ENCODE measurements at regions not wholly inside any gene's neighbourhood (a gene's known extent, or its start where the extent isn't known, plus 50 kb on each side); places are given as distances from the start of the nearest gene placed in this dataset.

GRCh38 chr13:81551036-81551435 is 1210.1 kb upstream of the SPRY2 start:
- TF ChIP-seq, protein P1, sequence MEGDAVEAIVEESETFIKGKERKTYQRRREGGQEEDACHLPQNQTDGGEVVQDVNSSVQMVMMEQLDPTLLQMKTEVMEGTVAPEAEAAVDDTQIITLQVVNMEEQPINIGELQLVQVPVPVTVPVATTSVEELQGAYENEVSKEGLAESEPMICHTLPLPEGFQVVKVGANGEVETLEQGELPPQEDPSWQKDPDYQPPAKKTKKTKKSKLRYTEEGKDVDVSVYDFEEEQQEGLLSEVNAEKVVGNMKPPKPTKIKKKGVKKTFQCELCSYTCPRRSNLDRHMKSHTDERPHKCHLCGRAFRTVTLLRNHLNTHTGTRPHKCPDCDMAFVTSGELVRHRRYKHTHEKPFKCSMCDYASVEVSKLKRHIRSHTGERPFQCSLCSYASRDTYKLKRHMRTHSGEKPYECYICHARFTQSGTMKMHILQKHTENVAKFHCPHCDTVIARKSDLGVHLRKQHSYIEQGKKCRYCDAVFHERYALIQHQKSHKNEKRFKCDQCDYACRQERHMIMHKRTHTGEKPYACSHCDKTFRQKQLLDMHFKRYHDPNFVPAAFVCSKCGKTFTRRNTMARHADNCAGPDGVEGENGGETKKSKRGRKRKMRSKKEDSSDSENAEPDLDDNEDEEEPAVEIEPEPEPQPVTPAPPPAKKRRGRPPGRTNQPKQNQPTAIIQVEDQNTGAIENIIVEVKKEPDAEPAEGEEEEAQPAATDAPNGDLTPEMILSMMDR (IDR thresholded peaks at IDR 0.05): no peak
- TF ChIP-seq, protein P2, sequence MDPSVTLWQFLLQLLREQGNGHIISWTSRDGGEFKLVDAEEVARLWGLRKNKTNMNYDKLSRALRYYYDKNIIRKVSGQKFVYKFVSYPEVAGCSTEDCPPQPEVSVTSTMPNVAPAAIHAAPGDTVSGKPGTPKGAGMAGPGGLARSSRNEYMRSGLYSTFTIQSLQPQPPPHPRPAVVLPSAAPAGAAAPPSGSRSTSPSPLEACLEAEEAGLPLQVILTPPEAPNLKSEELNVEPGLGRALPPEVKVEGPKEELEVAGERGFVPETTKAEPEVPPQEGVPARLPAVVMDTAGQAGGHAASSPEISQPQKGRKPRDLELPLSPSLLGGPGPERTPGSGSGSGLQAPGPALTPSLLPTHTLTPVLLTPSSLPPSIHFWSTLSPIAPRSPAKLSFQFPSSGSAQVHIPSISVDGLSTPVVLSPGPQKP (IDR thresholded peaks at IDR 0.05; ENCODE audit: low read depth, low read length): no peak
- TF ChIP-seq NFE2L2 (conservative IDR thresholded peaks at IDR 0.05; ENCODE audit: low read length) (no peak), EHMT2 (IDR thresholded peaks at IDR 0.05; ENCODE audit: low read depth) (no peak), REST (IDR thresholded peaks at IDR 0.05) (no peak), EP300 (IDR thresholded peaks at IDR 0.05) (no peak), CHD2 (IDR thresholded peaks at IDR 0.05; ENCODE audit: low read length, partially characterized antibody) (no peak), SMC3 (IDR thresholded peaks at IDR 0.05) (no peak), POLR2AphosphoS2 (conservative IDR thresholded peaks at IDR 0.05; ENCODE audit: low read length) (no peak), JUN (IDR thresholded peaks at IDR 0.05) (no peak), NR3C1 (IDR thresholded peaks at IDR 0.05) (no peak), BHLHE40 (IDR thresholded peaks at IDR 0.05; ENCODE audit: low read depth, low read length) (no peak), ZNF302 (CRISPR knock-in tag; IDR thresholded peaks at IDR 0.05) (no peak)

All from A549 (cell line).